ENCODE measurements at regions not wholly inside any gene's neighbourhood (a gene's known extent, or its start where the extent isn't known, plus 50 kb on each side); places are given as distances from the start of the nearest gene placed in this dataset.

DNA sequence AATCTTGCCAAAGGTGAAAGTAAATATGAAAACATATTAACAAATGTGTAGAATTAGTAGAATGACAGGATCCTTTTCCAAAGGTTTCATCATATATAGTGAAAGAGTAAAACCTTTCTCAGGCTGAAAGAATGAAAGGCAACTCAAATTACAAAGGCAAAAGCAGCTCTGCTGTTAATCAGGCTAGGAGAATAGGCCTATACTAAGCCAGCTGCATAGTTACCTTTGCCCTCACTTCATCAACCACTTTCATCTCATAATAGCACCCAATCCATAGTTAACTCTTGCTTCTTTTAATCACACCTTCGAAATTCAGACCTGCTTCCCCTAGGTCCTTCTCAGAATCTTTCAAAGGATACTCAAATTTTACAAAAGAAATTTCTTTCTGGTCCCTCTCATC lies 1167.6 kb upstream of the ATXN8OS start:
- TF ChIP-seq, protein P1, sequence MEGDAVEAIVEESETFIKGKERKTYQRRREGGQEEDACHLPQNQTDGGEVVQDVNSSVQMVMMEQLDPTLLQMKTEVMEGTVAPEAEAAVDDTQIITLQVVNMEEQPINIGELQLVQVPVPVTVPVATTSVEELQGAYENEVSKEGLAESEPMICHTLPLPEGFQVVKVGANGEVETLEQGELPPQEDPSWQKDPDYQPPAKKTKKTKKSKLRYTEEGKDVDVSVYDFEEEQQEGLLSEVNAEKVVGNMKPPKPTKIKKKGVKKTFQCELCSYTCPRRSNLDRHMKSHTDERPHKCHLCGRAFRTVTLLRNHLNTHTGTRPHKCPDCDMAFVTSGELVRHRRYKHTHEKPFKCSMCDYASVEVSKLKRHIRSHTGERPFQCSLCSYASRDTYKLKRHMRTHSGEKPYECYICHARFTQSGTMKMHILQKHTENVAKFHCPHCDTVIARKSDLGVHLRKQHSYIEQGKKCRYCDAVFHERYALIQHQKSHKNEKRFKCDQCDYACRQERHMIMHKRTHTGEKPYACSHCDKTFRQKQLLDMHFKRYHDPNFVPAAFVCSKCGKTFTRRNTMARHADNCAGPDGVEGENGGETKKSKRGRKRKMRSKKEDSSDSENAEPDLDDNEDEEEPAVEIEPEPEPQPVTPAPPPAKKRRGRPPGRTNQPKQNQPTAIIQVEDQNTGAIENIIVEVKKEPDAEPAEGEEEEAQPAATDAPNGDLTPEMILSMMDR (IDR thresholded peaks at IDR 0.05; ENCODE audit: low read depth, low read length, missing control alignments) = no peak
- DNase-seq (ENCODE audit: low read depth) = no peak
- H3K4me3 ChIP-seq (ENCODE audit: low read depth, low read length) = no peak overlapping the region

DNA sequence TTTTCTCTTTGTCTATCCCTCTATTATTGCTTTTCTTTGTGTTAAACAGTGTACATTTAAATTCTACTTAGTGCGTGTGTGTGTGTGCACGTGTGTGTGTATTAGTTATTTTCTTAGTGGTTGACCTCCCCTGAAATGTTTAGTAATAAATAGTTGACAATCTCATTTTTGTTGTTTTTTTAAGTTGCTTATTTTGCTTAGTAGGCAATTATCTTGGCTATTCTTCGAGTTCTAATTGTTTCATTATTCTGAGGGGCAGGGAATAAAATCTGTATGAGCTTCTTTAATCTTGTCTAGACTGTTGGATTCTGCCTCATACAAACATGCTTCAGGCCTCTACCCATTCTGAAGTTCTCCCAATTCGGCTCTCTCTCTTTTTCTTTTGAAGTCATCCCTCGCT lies 1169.0 kb upstream of the ATXN8OS start:
- TF ChIP-seq, protein P1 (IDR thresholded peaks at IDR 0.05; ENCODE audit: low read depth, low read length, missing control alignments) = no peak
- no peak overlapping the region for H3K4me3 ChIP-seq (ENCODE audit: low read depth, low read length)
- no peak for DNase-seq (ENCODE audit: low read depth)

DNA sequence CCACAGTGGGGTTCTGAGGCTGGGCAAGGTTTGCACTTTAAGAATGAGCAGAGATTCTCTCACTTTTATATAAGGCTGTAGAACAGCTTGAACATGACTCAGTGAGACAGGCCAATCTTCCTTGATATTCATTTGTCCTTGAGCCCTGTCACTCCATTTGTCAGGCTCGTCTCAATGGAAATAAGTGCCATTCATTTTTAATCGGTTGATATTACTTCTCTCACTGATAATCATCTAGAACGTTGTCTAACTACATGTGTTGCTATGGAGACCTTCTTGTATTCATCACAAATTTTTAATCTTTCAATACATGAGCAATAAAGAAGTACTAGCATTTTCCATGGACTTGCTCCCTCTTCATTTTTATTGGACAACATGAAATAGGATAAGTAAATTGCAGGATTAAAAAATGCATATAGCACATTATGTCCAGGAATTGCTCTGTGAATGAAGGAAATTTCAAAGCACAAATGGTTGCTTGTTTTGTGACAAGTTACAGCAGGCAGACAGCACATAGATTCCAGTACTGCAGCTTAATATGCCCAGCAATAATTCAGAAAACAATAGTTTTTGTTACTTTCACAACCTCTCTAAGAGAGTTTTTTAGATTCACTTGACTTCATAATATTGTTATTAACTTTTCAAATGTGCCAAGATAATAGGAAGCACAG lies 1178.4 kb upstream of the ATXN8OS start:
- no peak for DNase-seq (ENCODE audit: low read depth)
- no peak overlapping the region for H3K4me3 ChIP-seq (ENCODE audit: low read depth, low read length)
- TF ChIP-seq, protein P1 (IDR thresholded peaks at IDR 0.05; ENCODE audit: low read depth, low read length, missing control alignments) = no peak

DNA sequence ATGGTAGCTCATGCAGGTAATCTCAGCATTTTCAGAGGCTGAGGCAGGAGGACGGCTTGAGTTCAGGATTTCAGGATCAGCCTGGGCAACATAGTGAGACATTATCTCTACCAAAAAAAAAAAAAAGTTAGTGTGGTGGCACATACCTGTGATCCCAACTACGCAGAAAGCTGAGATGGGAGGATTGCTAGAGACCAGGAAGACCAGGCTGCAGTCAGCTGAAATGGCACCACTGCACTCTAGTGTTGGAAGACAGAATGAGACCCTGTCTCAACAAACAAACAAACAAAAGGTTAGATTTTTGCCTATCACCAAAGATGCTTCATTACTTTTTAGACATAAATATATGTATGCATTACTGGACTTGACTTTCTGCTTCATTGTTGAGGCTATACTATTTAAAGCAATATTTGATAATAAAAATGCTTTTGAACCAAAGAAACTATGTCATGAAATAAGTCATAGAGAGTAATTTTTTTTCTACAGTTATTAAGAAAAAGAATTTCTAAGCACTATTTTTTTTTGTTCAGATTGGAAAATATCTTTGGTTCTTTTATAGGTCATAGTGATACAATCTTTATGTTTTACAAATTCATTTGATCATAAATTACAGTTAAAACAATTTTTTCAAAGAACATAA lies 1180.1 kb upstream of the ATXN8OS start:
- H3K4me3 ChIP-seq (ENCODE audit: low read depth, low read length) = no peak overlapping the region
- TF ChIP-seq, protein P1 (IDR thresholded peaks at IDR 0.05; ENCODE audit: low read depth, low read length, missing control alignments) = peak; percentile 34
- no peak for DNase-seq (ENCODE audit: low read depth)

DNA sequence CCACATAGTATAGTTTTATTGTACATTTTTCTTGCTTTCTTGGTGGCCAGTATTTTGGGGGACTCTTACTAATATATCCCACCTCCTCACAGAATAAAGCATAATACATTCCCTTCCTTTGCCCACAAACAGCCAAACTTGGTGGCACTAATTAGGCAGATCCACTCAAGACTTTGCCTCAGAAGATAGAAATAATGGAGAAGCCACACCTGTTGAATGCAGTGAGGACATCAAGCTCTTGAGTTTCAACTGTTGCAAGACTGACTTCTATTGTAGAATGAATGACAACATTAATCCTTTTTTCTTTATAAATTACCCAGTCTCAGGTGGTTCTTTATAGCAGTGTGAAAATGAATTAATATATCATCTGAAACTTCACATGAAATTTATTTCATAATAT lies 1183.6 kb upstream of the ATXN8OS start:
- TF ChIP-seq, protein P1 (IDR thresholded peaks at IDR 0.05; ENCODE audit: low read depth, low read length, missing control alignments) = no peak
- no peak overlapping the region for H3K4me3 ChIP-seq (ENCODE audit: low read depth, low read length)
- no peak for DNase-seq (ENCODE audit: low read depth)

DNA sequence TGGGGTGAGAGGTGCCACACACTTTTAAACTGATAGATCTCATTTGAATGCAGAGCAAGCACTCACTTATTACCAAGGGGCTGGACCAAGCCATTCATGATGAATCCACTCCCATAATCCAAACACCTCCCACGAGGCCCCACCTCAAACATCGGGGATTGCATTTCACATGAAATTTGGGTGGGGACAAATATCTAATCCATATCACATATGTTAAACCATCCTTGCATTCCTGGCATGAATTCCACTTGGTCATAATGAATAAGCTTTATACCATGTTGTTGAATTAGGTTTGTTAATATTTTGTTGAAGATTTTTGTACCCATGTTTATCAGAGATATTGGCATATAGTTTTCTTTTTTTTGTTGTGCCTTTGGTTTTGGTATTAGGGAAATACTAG lies 1198.7 kb upstream of the ATXN8OS start:
- DNase-seq (ENCODE audit: low read depth) = no peak
- no peak overlapping the region for H3K4me3 ChIP-seq (ENCODE audit: low read depth, low read length)
- TF ChIP-seq, protein P1 (IDR thresholded peaks at IDR 0.05; ENCODE audit: low read depth, low read length, missing control alignments) = no peak

DNA sequence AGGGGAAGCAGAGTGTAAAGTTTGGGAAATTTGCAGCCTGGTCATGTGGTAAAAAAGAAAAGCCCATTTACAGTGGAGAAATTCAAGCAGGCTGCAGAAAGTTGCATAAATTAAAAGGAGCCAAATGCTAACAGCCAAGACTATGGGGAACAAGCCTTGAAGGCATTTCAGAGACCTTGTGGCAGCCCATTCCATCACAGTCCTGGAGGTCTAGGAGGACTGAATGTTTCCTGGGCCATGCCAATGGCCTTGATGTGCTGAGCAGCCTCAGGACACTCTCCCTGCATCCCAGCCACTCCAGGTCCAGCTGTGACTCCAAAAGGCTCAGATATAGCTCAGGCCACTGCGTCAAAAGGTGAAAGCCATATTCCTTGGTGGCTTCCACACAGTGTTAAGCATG lies 1202.4 kb upstream of the ATXN8OS start:
- no peak overlapping the region for H3K4me3 ChIP-seq (ENCODE audit: low read depth, low read length)
- TF ChIP-seq, protein P1 (IDR thresholded peaks at IDR 0.05; ENCODE audit: low read depth, low read length, missing control alignments) = no peak
- DNase-seq (ENCODE audit: low read depth) = no peak

Data from GM12864 (cell line).